Ishikawa (cell line): ENCODE measurements at regions not wholly inside any gene's neighbourhood (a gene's known extent, or its start where the extent isn't known, plus 50 kb on each side); places are given as distances from the start of the nearest gene placed in this dataset.

Experiments used
- CEBPB ChIP-seq: IDR thresholded peaks from 2 replicates; pipeline ENCODE4 v1.6.1; 2012
- CREB1 ChIP-seq: IDR thresholded peaks from 2 replicates; pipeline ENCODE4 v1.6.1; 2012; ENCODE audit warnings: low read depth
- EGR1 ChIP-seq: IDR thresholded peaks from 2 replicates; pipeline ENCODE4 v1.6.1; 2012
- EP300 ChIP-seq: IDR thresholded peaks from 2 replicates; pipeline ENCODE4 v1.6.1; 2012; ENCODE audit warnings: borderline replicate concordance
- FOXM1 ChIP-seq: IDR thresholded peaks from 2 replicates; pipeline ENCODE4 v1.6.1; 2012; ENCODE audit warnings: low read depth, borderline replicate concordance
- MAX ChIP-seq: IDR thresholded peaks from 2 replicates; pipeline ENCODE4 v1.6.1; 2012
- NFIC ChIP-seq: IDR thresholded peaks from 2 replicates; pipeline ENCODE4 v1.6.1; 2012
- RAD21 ChIP-seq: IDR thresholded peaks from 2 replicates; pipeline ENCODE4 v1.6.1; 2012; ENCODE audit warnings: low read depth
- REST ChIP-seq: IDR thresholded peaks from 2 replicates; pipeline ENCODE4 v1.6.1; 2012; ENCODE audit warnings: low read depth, mild to moderate bottlenecking
- TAF1 ChIP-seq: IDR thresholded peaks from 2 replicates; pipeline ENCODE4 v1.6.1; 2012; ENCODE audit warnings: low read depth, mild to moderate bottlenecking
- TCF12 ChIP-seq: IDR thresholded peaks from 2 replicates; pipeline ENCODE4 v1.6.1; 2012; ENCODE audit warnings: low read depth
- TEAD4 ChIP-seq: IDR thresholded peaks from 2 replicates; pipeline ENCODE4 v1.6.1; 2012
- USF1 ChIP-seq: IDR thresholded peaks from 2 replicates; pipeline ENCODE4 v1.6.1; 2012
- YY1 ChIP-seq: IDR thresholded peaks from 2 replicates; pipeline ENCODE4 v1.6.1; 2012; ENCODE audit warnings: low read depth
- ZBTB7A ChIP-seq: IDR thresholded peaks from 2 replicates; pipeline ENCODE4 v1.6.1; 2012; ENCODE audit warnings: low read depth

GRCh38 chr2:126535408-126535807 is 120.5 kb upstream of the GYPC start:
- no peak for TF ChIP-seq ZBTB7A
- TF ChIP-seq TAF1: no peak
- no peak for TF ChIP-seq USF1

- no peak for TF ChIP-seq ZBTB7A
- no peak for TF ChIP-seq TAF1
- no peak for TF ChIP-seq FOXM1
- TF ChIP-seq TCF12: no peak
- TF ChIP-seq CEBPB: no peak
- no peak for TF ChIP-seq NFIC
Observed at GRCh38 chr2:126536605-126537200, 119.3 kb upstream of the GYPC start.

GRCh38 chr2:126539101-126539500 is 116.9 kb upstream of the GYPC start:
- no peak for TF ChIP-seq TEAD4
- TF ChIP-seq FOXM1: no peak
- TF ChIP-seq TCF12: no peak
- TF ChIP-seq CREB1: no peak
- no peak for TF ChIP-seq NFIC
- no peak for TF ChIP-seq USF1
- TF ChIP-seq ZBTB7A: no peak
- TF ChIP-seq YY1: no peak
- no peak for TF ChIP-seq EP300
- TF ChIP-seq EGR1: no peak
- no peak for TF ChIP-seq CEBPB
- no peak for TF ChIP-seq RAD21
- TF ChIP-seq REST: no peak
- no peak for TF ChIP-seq MAX
- TF ChIP-seq TAF1: no peak

- TF ChIP-seq REST (no peak), FOXM1 (no peak), TCF12 (no peak), TEAD4 (no peak), EGR1 (no peak)
Observed at GRCh38 chr2:126542247-126542646, 113.7 kb upstream of the GYPC start.

GRCh38 chr2:126543081-126543480 is 112.9 kb upstream of the GYPC start:
- no peak for TF ChIP-seq EP300
- no peak for TF ChIP-seq ZBTB7A
- no peak for TF ChIP-seq USF1
- no peak for TF ChIP-seq FOXM1
- no peak for TF ChIP-seq MAX
- TF ChIP-seq TEAD4: no peak
- TF ChIP-seq CREB1: no peak
- no peak for TF ChIP-seq EGR1

GRCh38 chr2:126558029-126558428 is 97.9 kb upstream of the GYPC start:
- TF ChIP-seq YY1 (no peak), USF1 (no peak)
